GM18907 (cell line): ENCODE measurements at regions not wholly inside any gene's neighbourhood (a gene's known extent, or its start where the extent isn't known, plus 50 kb on each side); places are given as distances from the start of the nearest gene placed in this dataset.

Experiments used
- ATAC-seq: cut with Tn5 transposase; IDR thresholded peaks from one replicate; pipeline ENCODE4 v1.9.1; 2021; ENCODE audit warnings: mild to moderate bottlenecking, moderate library complexity; ENCODE audit not compliant: unreplicated experiment

GRCh38 chr6:66418906-66419305 is 711.9 kb upstream of the EYS start:
- ATAC-seq = no peak

GRCh38 chr6:66403966-66404365 is 696.9 kb upstream of the EYS start:
- no peak for ATAC-seq

GRCh38 chr6:66402873-66403272 is 695.8 kb upstream of the EYS start:
- no peak for ATAC-seq

GRCh38 chr6:66396549-66396948 is 689.5 kb upstream of the EYS start:
- ATAC-seq = no peak

GRCh38 chr6:66396145-66396544 is 689.1 kb upstream of the EYS start:
- no peak for ATAC-seq

GRCh38 chr6:66390393-66390792 is 683.4 kb upstream of the EYS start:
- ATAC-seq = no peak

GRCh38 chr6:66376001-66376400 is 669.0 kb upstream of the EYS start:
- ATAC-seq = no peak

GRCh38 chr6:66369407-66369806 is 662.4 kb upstream of the EYS start:
- ATAC-seq = no peak

- no peak for ATAC-seq
Observed at GRCh38 chr6:66362888-66363287, 655.9 kb upstream of the EYS start.

- ATAC-seq = no peak
Observed at GRCh38 chr6:66361886-66362285, 654.9 kb upstream of the EYS start.

- no peak for ATAC-seq
Observed at GRCh38 chr6:66357781-66358180, 650.8 kb upstream of the EYS start.

- no peak for ATAC-seq
Observed at GRCh38 chr6:66355471-66355870, 648.4 kb upstream of the EYS start.

GRCh38 chr6:66344796-66345195 is 637.8 kb upstream of the EYS start:
- no peak for ATAC-seq

- no peak for ATAC-seq
Observed at GRCh38 chr6:66340736-66341135, 633.7 kb upstream of the EYS start.

- no peak for ATAC-seq
Observed at GRCh38 chr6:66336176-66336575, 629.1 kb upstream of the EYS start.

GRCh38 chr6:66328200-66328599 is 621.2 kb upstream of the EYS start:
- no peak for ATAC-seq

GRCh38 chr6:66326228-66326627 is 619.2 kb upstream of the EYS start:
- ATAC-seq = no peak

- ATAC-seq = no peak
Observed at GRCh38 chr6:66321017-66321416, 614.0 kb upstream of the EYS start.

GRCh38 chr6:66307490-66307889 is 600.5 kb upstream of the EYS start:
- ATAC-seq = no peak

GRCh38 chr6:66291905-66292304 is 584.9 kb upstream of the EYS start:
- no peak for ATAC-seq

GRCh38 chr6:66289889-66290288 is 582.9 kb upstream of the EYS start:
- no peak for ATAC-seq

- ATAC-seq = no peak
Observed at GRCh38 chr6:66278115-66278514, 571.1 kb upstream of the EYS start.

GRCh38 chr6:66277400-66277799 is 570.4 kb upstream of the EYS start:
- no peak for ATAC-seq

GRCh38 chr6:66265737-66266136 is 558.7 kb upstream of the EYS start:
- ATAC-seq = no peak
